Ammon's horn (tissue), 1 donor: ENCODE measurements at regions not wholly inside any gene's neighbourhood (a gene's known extent, or its start where the extent isn't known, plus 50 kb on each side); places are given as distances from the start of the nearest gene placed in this dataset.
"Not testable (repeated sequence)": the region's sequence is repeated elsewhere in the genome, so short reads cannot be mapped to it uniquely, and the experiment has no call there.

Experiments used
- DNase-seq: peaks from one replicate; pipeline ENCODE4 v3.0.0-alpha.2; 2016; ENCODE audit warnings: low spot score

GRCh38 chr20:57828696-57829095 is 118.9 kb upstream of the PMEPA1 start:
- DNase-seq: no peak

- DNase-seq: no peak
Observed at GRCh38 chr20:57826666-57827287, 117.0 kb upstream of the PMEPA1 start.

- DNase-seq: no peak
Observed at GRCh38 chr20:57824909-57825308, 115.1 kb upstream of the PMEPA1 start.

- DNase-seq: no peak
Observed at GRCh38 chr20:57821935-57822334, 112.1 kb upstream of the PMEPA1 start.

GRCh38 chr20:57819691-57820380 is 110.0 kb upstream of the PMEPA1 start:
- no peak for DNase-seq

- no peak for DNase-seq
Observed at GRCh38 chr20:57819291-57819690, 109.5 kb upstream of the PMEPA1 start.

- no peak for DNase-seq
Observed at GRCh38 chr20:57818418-57819181, 108.8 kb upstream of the PMEPA1 start.

GRCh38 chr20:57815405-57815804 is 105.6 kb upstream of the PMEPA1 start:
- no peak for DNase-seq

- DNase-seq: no peak
Observed at GRCh38 chr20:57814529-57814928, 104.7 kb upstream of the PMEPA1 start.

- DNase-seq: no peak
Observed at GRCh38 chr20:57813509-57814269, 103.9 kb upstream of the PMEPA1 start.

GRCh38 chr20:57812632-57813031 is 102.8 kb upstream of the PMEPA1 start:
- not testable (repeated sequence) for DNase-seq

- peak; percentile 49 for DNase-seq
Observed at GRCh38 chr20:57811374-57812020, 101.7 kb upstream of the PMEPA1 start.

- no peak for DNase-seq
Observed at GRCh38 chr20:57810511-57811373, 100.9 kb upstream of the PMEPA1 start.

GRCh38 chr20:57809661-57810172 is 99.9 kb upstream of the PMEPA1 start:
- DNase-seq: no peak

- no peak for DNase-seq
Observed at GRCh38 chr20:57809149-57809548, 99.3 kb upstream of the PMEPA1 start.

- no peak for DNase-seq
Observed at GRCh38 chr20:57808264-57809070, 98.7 kb upstream of the PMEPA1 start.

- no peak for DNase-seq
Observed at GRCh38 chr20:57807401-57808263, 97.8 kb upstream of the PMEPA1 start.

GRCh38 chr20:57806975-57807374 is 97.2 kb upstream of the PMEPA1 start:
- DNase-seq: no peak

- DNase-seq: no peak
Observed at GRCh38 chr20:57806476-57806875, 96.7 kb upstream of the PMEPA1 start.
